ENCODE measurements at regions not wholly inside any gene's neighbourhood (a gene's known extent, or its start where the extent isn't known, plus 50 kb on each side); places are given as distances from the start of the nearest gene placed in this dataset.

- Histone ChIP-seq H3K4me3 (ENCODE audit: low read depth, low read length, poor library complexity, severe bottlenecking) (no peak overlapping the region), H3K79me2 (ENCODE audit: insufficient read depth, low read length) (no peaks in the 10 kb centered on the region), H3K9me3 (ENCODE audit: low read length) (no peaks in the 10 kb centered on the region), H3K27me3 (ENCODE audit: insufficient read depth, low read length) (no peaks in the 10 kb centered on the region), H3F3A (ENCODE audit: insufficient read depth, low read length) (no peaks in the 10 kb centered on the region), H3K9me2 (ENCODE audit: low read depth, low read length) (no peaks in the 10 kb centered on the region), H3K4me1 (ENCODE audit: insufficient read depth, low read length, severe bottlenecking) (no peaks in the 10 kb centered on the region), H3K4me2 (ENCODE audit: low read length) (no peak overlapping the region), H3K36me3 (ENCODE audit: insufficient read depth, low read length) (no peaks in the 10 kb centered on the region), H4K20me1 (ENCODE audit: insufficient read depth, low read length) (no peaks in the 10 kb centered on the region), H3K9ac (ENCODE audit: low read length) (no peak overlapping the region), H2AFZ (ENCODE audit: low read length) (no peak overlapping the region), H3K27ac (ENCODE audit: low read depth, low read length, poor library complexity, severe bottlenecking) (no peak overlapping the region)
- TF ChIP-seq, protein P1, sequence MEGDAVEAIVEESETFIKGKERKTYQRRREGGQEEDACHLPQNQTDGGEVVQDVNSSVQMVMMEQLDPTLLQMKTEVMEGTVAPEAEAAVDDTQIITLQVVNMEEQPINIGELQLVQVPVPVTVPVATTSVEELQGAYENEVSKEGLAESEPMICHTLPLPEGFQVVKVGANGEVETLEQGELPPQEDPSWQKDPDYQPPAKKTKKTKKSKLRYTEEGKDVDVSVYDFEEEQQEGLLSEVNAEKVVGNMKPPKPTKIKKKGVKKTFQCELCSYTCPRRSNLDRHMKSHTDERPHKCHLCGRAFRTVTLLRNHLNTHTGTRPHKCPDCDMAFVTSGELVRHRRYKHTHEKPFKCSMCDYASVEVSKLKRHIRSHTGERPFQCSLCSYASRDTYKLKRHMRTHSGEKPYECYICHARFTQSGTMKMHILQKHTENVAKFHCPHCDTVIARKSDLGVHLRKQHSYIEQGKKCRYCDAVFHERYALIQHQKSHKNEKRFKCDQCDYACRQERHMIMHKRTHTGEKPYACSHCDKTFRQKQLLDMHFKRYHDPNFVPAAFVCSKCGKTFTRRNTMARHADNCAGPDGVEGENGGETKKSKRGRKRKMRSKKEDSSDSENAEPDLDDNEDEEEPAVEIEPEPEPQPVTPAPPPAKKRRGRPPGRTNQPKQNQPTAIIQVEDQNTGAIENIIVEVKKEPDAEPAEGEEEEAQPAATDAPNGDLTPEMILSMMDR (IDR thresholded peaks at IDR 0.05; ENCODE audit: low read length), result no peak
- no peak for TF ChIP-seq EZH2 (IDR thresholded peaks at IDR 0.05; ENCODE audit: borderline replicate concordance, low read length)
These were observed 58.1 kb upstream of the OPN4 start for GRCh38 chr10:86596266-86596665.

DNA sequence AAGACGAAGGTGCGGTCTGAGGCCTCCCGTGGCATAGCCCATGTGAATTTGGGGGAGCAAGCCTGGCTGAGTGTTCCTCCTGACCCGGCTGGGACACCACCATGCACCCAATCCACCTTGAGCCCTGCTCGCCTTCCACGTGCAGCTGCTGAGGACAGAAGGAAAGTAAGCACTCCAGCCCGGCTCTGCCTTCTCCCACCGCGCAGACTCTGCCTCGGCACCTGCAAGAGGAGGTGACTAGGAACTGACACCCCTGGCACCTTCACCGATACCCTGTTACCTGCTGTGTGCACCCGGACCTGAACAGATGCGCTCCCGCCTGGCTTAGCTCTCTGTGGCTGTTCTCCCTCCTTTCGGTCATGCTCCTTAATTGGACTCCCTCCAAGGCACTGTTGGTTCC lies 57.0 kb upstream of the OPN4 start:
- Histone ChIP-seq H3K27me3 (ENCODE audit: insufficient read depth, low read length) (peaks cover 1% of the 10 kb centered on the region; the same call in 1 of the 2 replicates), H3F3A (ENCODE audit: insufficient read depth, low read length) (no peaks in the 10 kb centered on the region), H3K4me1 (ENCODE audit: insufficient read depth, low read length, severe bottlenecking) (no peaks in the 10 kb centered on the region), H3K9me2 (ENCODE audit: low read depth, low read length) (no peaks in the 10 kb centered on the region), H3K4me2 (ENCODE audit: low read length) (no peak overlapping the region), H3K27ac (ENCODE audit: low read depth, low read length, poor library complexity, severe bottlenecking) (no peak overlapping the region), H2AFZ (ENCODE audit: low read length) (no peak overlapping the region), H3K9me3 (ENCODE audit: low read length) (no peaks in the 10 kb centered on the region), H3K36me3 (ENCODE audit: insufficient read depth, low read length) (no peaks in the 10 kb centered on the region), H3K79me2 (ENCODE audit: insufficient read depth, low read length) (no peaks in the 10 kb centered on the region), H4K20me1 (ENCODE audit: insufficient read depth, low read length) (no peaks in the 10 kb centered on the region), H3K9ac (ENCODE audit: low read length) (no peak overlapping the region), H3K4me3 (ENCODE audit: low read depth, low read length, poor library complexity, severe bottlenecking) (no peak overlapping the region)
- TF ChIP-seq EZH2 (IDR thresholded peaks at IDR 0.05; ENCODE audit: borderline replicate concordance, low read length), result no peak
- TF ChIP-seq, protein P1 (IDR thresholded peaks at IDR 0.05; ENCODE audit: low read length), result no peak

- no peak overlapping the region for H2AFZ ChIP-seq (ENCODE audit: low read length)
- H3K79me2 ChIP-seq (ENCODE audit: insufficient read depth, low read length), result no peaks in the 10 kb centered on the region
- no peaks in the 10 kb centered on the region for H3K36me3 ChIP-seq (ENCODE audit: insufficient read depth, low read length)
- H3K4me1 ChIP-seq (ENCODE audit: insufficient read depth, low read length, severe bottlenecking), result no peaks in the 10 kb centered on the region
- no peaks in the 10 kb centered on the region for H4K20me1 ChIP-seq (ENCODE audit: insufficient read depth, low read length)
- no peak for TF ChIP-seq EZH2 (IDR thresholded peaks at IDR 0.05; ENCODE audit: borderline replicate concordance, low read length)
- TF ChIP-seq, protein P1 (IDR thresholded peaks at IDR 0.05; ENCODE audit: low read length), result no peak
- H3K9ac ChIP-seq (ENCODE audit: low read length), result no peak overlapping the region
- no peaks in the 10 kb centered on the region for H3K9me3 ChIP-seq (ENCODE audit: low read length)
- peaks cover 4% of the 10 kb centered on the region; the same call in 1 of the 2 replicates for H3K27me3 ChIP-seq (ENCODE audit: insufficient read depth, low read length)
- H3K4me3 ChIP-seq (ENCODE audit: low read depth, low read length, poor library complexity, severe bottlenecking), result no peak overlapping the region
- no peak overlapping the region for H3K27ac ChIP-seq (ENCODE audit: low read depth, low read length, poor library complexity, severe bottlenecking)
- H3K9me2 ChIP-seq (ENCODE audit: low read depth, low read length), result no peaks in the 10 kb centered on the region
- H3F3A ChIP-seq (ENCODE audit: insufficient read depth, low read length), result no peaks in the 10 kb centered on the region
- no peak overlapping the region for H3K4me2 ChIP-seq (ENCODE audit: low read length)
These were observed 56.2 kb upstream of the OPN4 start for GRCh38 chr10:86598151-86598550.

Data from OCI-LY1 (cell line).